IMR-90 (cell line): ENCODE measurements at regions not wholly inside any gene's neighbourhood (a gene's known extent, or its start where the extent isn't known, plus 50 kb on each side); places are given as distances from the start of the nearest gene placed in this dataset.

Experiments
- ATAC-seq: fragments of 200-7000 bp; cut with Tn5 transposase; 2 replicates; pipeline ENCODE4 v1.9.1; 2020; ENCODE audit warnings: low read depth, mild to moderate bottlenecking, moderate library complexity
- BruUV-seq: library from RNA; stranded (reverse); fragments of 400-500 nt; replicated peaks from 2 replicates; lab custom pipeline; 2021; lab: Mats Ljungman, UMichigan
- CTCF ChIA-PET: fragments of 300-600 bp; formaldehyde crosslinking; extraction: SDS; loops from one replicate; lab custom pipeline; 2021; ENCODE audit warnings: antibody characterized with exemption; lab: Yijun Ruan, JAX
- POLR2A ChIA-PET: fragments of 300-600 bp; sonication (Branson Sonifier 250); formaldehyde crosslinking; loops from one replicate; lab custom pipeline; 2022; ENCODE audit warnings: antibody characterized with exemption; ENCODE audit not compliant: unreplicated experiment; lab: Charles Lee
- DNase-seq: peaks from one replicate; pipeline ENCODE4 v3.0.0; 2013
- H2AFZ ChIP-seq: replicated peaks from 2 replicates; pipeline ENCODE3; 2013; ENCODE audit warnings: low read length, mild to moderate bottlenecking; ENCODE audit not compliant: poor library complexity
- H2AK5ac ChIP-seq: 2 replicates; pipeline ENCODE4 v1.6.1; 2013; ENCODE audit warnings: low read depth, low read length, inconsistent platforms
- H2AK9ac ChIP-seq: replicated peaks from 2 replicates; pipeline ENCODE3; 2013; ENCODE audit warnings: mild to moderate bottlenecking, low read depth, low read length, moderate library complexity; ENCODE audit not compliant: poor library complexity
- H2BK120ac ChIP-seq: 2 replicates; pipeline ENCODE4 v1.6.1; 2013; ENCODE audit warnings: low read depth, low read length, inconsistent platforms
- H2BK15ac ChIP-seq: 3 replicates; pipeline ENCODE4 v1.6.1; 2013; ENCODE audit warnings: low read depth, low read length, inconsistent platforms
- H2BK20ac ChIP-seq: 2 replicates; pipeline ENCODE4 v1.6.1; 2013; ENCODE audit warnings: low read depth, mild to moderate bottlenecking, inconsistent platforms, low read length, moderate library complexity
- H2BK5ac ChIP-seq: 2 replicates; pipeline ENCODE4 v1.6.1; 2013; ENCODE audit warnings: mild to moderate bottlenecking, low read depth, low read length, inconsistent platforms; ENCODE audit not compliant: poor library complexity, severe bottlenecking
- H3K14ac ChIP-seq: replicated peaks from 2 replicates; pipeline ENCODE4 v1.6.1; 2013; ENCODE audit warnings: low read depth, low read length, inconsistent platforms
- H3K18ac ChIP-seq: 2 replicates; pipeline ENCODE4 v1.6.1; 2013; ENCODE audit warnings: low read depth, low read length, control low read depth
- H3K23ac ChIP-seq: 2 replicates; pipeline ENCODE4 v1.6.1; 2013; ENCODE audit warnings: low read depth, low read length, inconsistent platforms
- H3K27ac ChIP-seq: 2 replicates; pipeline ENCODE4 v1.5.1; 2013; ENCODE audit warnings: mild to moderate bottlenecking, control low read depth, low read length; ENCODE audit not compliant: insufficient read depth
- H3K27me3 ChIP-seq: 2 replicates; pipeline ENCODE4 v1.6.1; 2013; ENCODE audit warnings: low read length; ENCODE audit not compliant: control insufficient read depth, insufficient read depth
- H3K36me3 ChIP-seq: 2 replicates; pipeline ENCODE4 v1.6.1; 2013; ENCODE audit warnings: low read length, mixed read lengths; ENCODE audit not compliant: control insufficient read depth, insufficient read depth
- H3K4ac ChIP-seq: 2 replicates; pipeline ENCODE4 v1.6.1; 2013; ENCODE audit warnings: low read depth, low read length, inconsistent platforms
- H3K4me1 ChIP-seq: 2 replicates; pipeline ENCODE4 v1.6.1; 2013; ENCODE audit warnings: low read length, mixed read lengths; ENCODE audit not compliant: control insufficient read depth, insufficient read depth
- H3K4me2 ChIP-seq: 2 replicates; pipeline ENCODE4 v1.6.1; 2013; ENCODE audit warnings: low read depth, mild to moderate bottlenecking, control low read depth, low read length, moderate library complexity
- H3K4me3 ChIP-seq: 2 replicates; pipeline ENCODE4 v1.5.1; 2013; ENCODE audit warnings: low read depth, mild to moderate bottlenecking, control low read depth, low read length, moderate library complexity; ENCODE audit not compliant: insufficient read depth
- H3K56ac ChIP-seq: 2 replicates; pipeline ENCODE4 v1.6.1; 2013; ENCODE audit warnings: low read length, inconsistent platforms; ENCODE audit not compliant: insufficient read depth; ENCODE audit errors: extremely low read depth
- H3K79me1 ChIP-seq, 2 experiments: 2 replicates each; pipeline ENCODE4 v1.6.1; 2013; ENCODE audit warnings: low read length in 2 of 2, inconsistent platforms in 1 of 2, low read depth in 1 of 2
- H3K9ac ChIP-seq: 2 replicates; pipeline ENCODE4 v1.6.1; 2013; ENCODE audit warnings: low read depth, low read length, control low read depth
- H3K9me1 ChIP-seq: 2 replicates; pipeline ENCODE4 v1.6.1; 2013; ENCODE audit warnings: low read length, inconsistent platforms; ENCODE audit not compliant: insufficient read depth
- H3K9me3 ChIP-seq: 2 replicates; pipeline ENCODE4 v1.6.1; 2013; ENCODE audit warnings: low read length; ENCODE audit not compliant: control insufficient read depth, insufficient read depth
- H4K20me1 ChIP-seq: 2 replicates; pipeline ENCODE4 v1.6.1; 2013; ENCODE audit warnings: low read length, inconsistent platforms; ENCODE audit not compliant: insufficient read depth
- H4K5ac ChIP-seq: 2 replicates; pipeline ENCODE4 v1.6.1; 2013; ENCODE audit warnings: mild to moderate bottlenecking, low read depth, low read length, control low read depth
- H4K8ac ChIP-seq, 2 experiments: 2 replicates each; pipeline ENCODE4 v1.6.1; 2013; ENCODE audit warnings: low read depth in 2 of 2, low read length in 2 of 2, control low read depth in 1 of 2, inconsistent platforms in 1 of 2
- H4K91ac ChIP-seq: 2 replicates; pipeline ENCODE4 v1.6.1; 2013; ENCODE audit warnings: low read depth, low read length, inconsistent platforms; ENCODE audit not compliant: insufficient read depth
- CEBPB ChIP-seq: IDR thresholded peaks from 2 replicates; pipeline ENCODE4 v1.6.1; 2012; ENCODE audit warnings: low read depth, low read length, improper control_type of control experiment
- CTCF ChIP-seq: conservative IDR thresholded peaks from 2 replicates; pipeline ENCODE4 v1.5.1; 2012; ENCODE audit warnings: mild to moderate bottlenecking, low read depth, low read length, improper control_type of control experiment
- FOS ChIP-seq: fragments of 150-350 bp; IDR thresholded peaks from 2 replicates; pipeline ENCODE4 v1.6.1; 2016; ENCODE audit warnings: low read depth, low read length
- MAFK ChIP-seq: IDR thresholded peaks from 2 replicates; pipeline ENCODE4 v1.6.1; 2012; ENCODE audit warnings: low read depth, low read length, improper control_type of control experiment
- MAZ ChIP-seq: IDR thresholded peaks from 2 replicates; pipeline ENCODE4 v1.6.1; 2012; ENCODE audit warnings: low read depth, mild to moderate bottlenecking, low read length, improper control_type of control experiment, moderate library complexity, borderline replicate concordance
- MXI1 ChIP-seq: IDR thresholded peaks from 2 replicates; pipeline ENCODE4 v1.6.1; 2012; ENCODE audit warnings: low read depth, mild to moderate bottlenecking, low read length, moderate library complexity, borderline replicate concordance
- POLR2A ChIP-seq: IDR thresholded peaks from 2 replicates; pipeline ENCODE4 v1.6.1; 2012; ENCODE audit warnings: mild to moderate bottlenecking, low read depth, low read length
- RAD21 ChIP-seq: IDR thresholded peaks from 2 replicates; pipeline ENCODE4 v1.6.1; 2012; ENCODE audit warnings: low read length, improper control_type of control experiment
- RCOR1 ChIP-seq: IDR thresholded peaks from 2 replicates; pipeline ENCODE4 v1.6.1; 2012; ENCODE audit warnings: mild to moderate bottlenecking, low read length, improper control_type of control experiment; ENCODE audit not compliant: insufficient replicate concordance
- RFX5 ChIP-seq: IDR thresholded peaks from 2 replicates; pipeline ENCODE4 v1.8.0; 2012; ENCODE audit warnings: low read depth, mild to moderate bottlenecking, low read length, moderate library complexity
- USF2 ChIP-seq: fragments of 150-350 bp; IDR thresholded peaks from 2 replicates; pipeline ENCODE4 v1.6.1; 2017; ENCODE audit warnings: mild to moderate bottlenecking, antibody characterized with exemption, low read length, low read depth
- whole genome bisulfite sequencing, 2 experiments: methylation state at CpG; one replicate each; pipeline versions ENCODE4 v1.1.5 to v1.1.7; 2013; ENCODE audit warnings: missing lambda C conversion rate in 2 of 2; ENCODE audit not compliant: insufficient read length in 1 of 2; ENCODE audit errors: extremely low coverage in 2 of 2; 5-methylcytosine and 5-hydroxymethylcytosine counted together
- dilution Hi-C: fragments of 300-500 bp; cut with HindIII; formaldehyde crosslinking; loops from one replicate; pipeline ENCODE4 v1.14.3; 2018; ENCODE audit warnings: low sequenced_read_pairs; ENCODE audit not compliant: unreplicated experiment
- in situ Hi-C: fragments of 300-500 bp; cut with MboI; formaldehyde crosslinking; loops from 3 replicates; pipeline ENCODE4 v1.14.3; 2019; ENCODE audit warnings: low sequenced_read_pairs, inconsistent platforms, mixed read lengths
- intact Hi-C: fragments of 100-400 bp; cut with micrococcal nuclease; formaldehyde crosslinking; loops from 2 replicates; pipeline ENCODE4 v1.10.0; 2022

- Histone ChIP-seq H2BK20ac (no peak overlapping the region), H4K91ac (no peak overlapping the region), H2AK5ac (no peak overlapping the region), H2AK9ac (no peak overlapping the region), H4K8ac (no peak overlapping the region), H2BK5ac (no peak overlapping the region), H3K14ac (no peak overlapping the region), H3K9me1 (no peaks in the 10 kb centered on the region), H4K20me1 (no peaks in the 10 kb centered on the region), H3K4me3 (no peak overlapping the region), H2AFZ (no peak overlapping the region), H3K9me3 (no peaks in the 10 kb centered on the region), H3K27ac (no peak overlapping the region), H3K4ac (no peak overlapping the region), H2BK15ac (no peak overlapping the region), H3K56ac (no peak overlapping the region), H4K5ac (no peak overlapping the region), H3K9ac (no peak overlapping the region), H3K36me3 (no peaks in the 10 kb centered on the region), H3K23ac (no peak overlapping the region), H3K4me2 (no peak overlapping the region), H3K27me3 (peaks cover 2% of the 10 kb centered on the region), H3K4me1 (no peaks in the 10 kb centered on the region), H2BK120ac (no peak overlapping the region), H3K79me1 (no peaks in the 10 kb centered on the region), H3K18ac (no peak overlapping the region)
- DNase-seq (no peak), ATAC-seq (no peak)
- TF ChIP-seq RAD21 (no peak), POLR2A (no peak), MAZ (no peak), FOS (no peak), RCOR1 (no peak), CTCF (no peak), MXI1 (no peak), CEBPB (no peak), RFX5 (no peak), USF2 (no peak), MAFK (no peak)
- in situ Hi-C loops (no loop called here), dilution Hi-C loops (no loop called here), intact Hi-C loops (no loop called here)
- CTCF ChIA-PET: no interaction called here
- no TSS peak for BruUV-seq
- whole genome bisulfite sequencing, 2 experiments: no CpG with 5 or more reads among the region's 2 CpGs
- POLR2A ChIA-PET: interaction anchor here (0.6 kb wide), 1 partner anchor 801 kb away, joined by 3 read pairs; no protein-coding TSS in a partner anchor
These were observed 375.9 kb upstream of the DPPA4 start for GRCh38 chr3:109713288-109713687.
